ENCODE measurements at regions not wholly inside any gene's neighbourhood (a gene's known extent, or its start where the extent isn't known, plus 50 kb on each side); places are given as distances from the start of the nearest gene placed in this dataset.

DNA sequence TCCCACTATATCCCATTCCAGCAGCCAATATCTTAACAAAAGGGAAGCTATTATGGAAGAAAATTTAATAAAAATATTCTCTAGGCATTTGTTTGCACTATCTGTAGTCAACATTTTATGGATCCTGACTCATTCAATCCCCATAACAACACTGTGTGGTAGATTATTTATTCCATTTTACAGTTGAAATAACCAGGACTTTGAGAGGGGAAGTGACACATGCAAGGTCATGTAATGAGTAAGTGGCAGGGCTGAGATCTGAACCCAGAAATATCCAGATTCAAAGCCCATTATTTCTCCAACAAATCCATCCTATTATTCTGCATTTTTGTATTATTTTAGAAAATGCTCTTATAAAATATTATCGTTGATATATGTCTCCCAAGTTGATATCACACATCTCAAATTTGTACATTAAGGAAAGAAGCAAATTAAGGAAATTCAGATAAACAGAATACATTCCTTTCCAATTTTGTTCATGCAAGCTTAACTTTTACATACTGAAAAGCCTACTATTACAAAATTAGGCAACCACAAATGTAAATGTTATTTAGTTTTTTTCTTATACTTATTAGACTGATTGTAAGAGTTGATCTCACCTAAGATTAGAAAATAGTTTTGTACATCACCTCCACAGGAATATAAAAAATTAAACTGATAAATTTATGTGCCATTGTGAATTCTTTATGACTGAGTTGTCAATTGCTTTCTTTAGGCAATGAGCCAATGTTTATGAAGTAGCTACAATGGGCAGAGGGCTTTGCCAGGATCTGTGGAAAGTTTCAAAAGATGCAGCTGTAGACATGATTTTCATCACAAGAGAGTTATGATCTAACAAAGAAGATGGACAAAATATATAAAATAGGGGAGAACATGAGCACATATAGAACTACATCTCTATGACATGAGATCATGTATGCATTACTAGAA lies 55.1 kb upstream of the E2F7 start:
- Mint-ChIP-seq H3K4me1 (ENCODE audit: low read depth) (no peaks in the 10 kb centered on the region), H3K4me3 (no peak overlapping the region), H3K36me3 (ENCODE audit: low read depth) (no peaks in the 10 kb centered on the region), H3K9me3 (no peaks in the 10 kb centered on the region), H3K27me3 (no peaks in the 10 kb centered on the region), H3K27ac (no peak overlapping the region)
- intact Hi-C loops (cut with micrococcal nuclease), result no loop called here

DNA sequence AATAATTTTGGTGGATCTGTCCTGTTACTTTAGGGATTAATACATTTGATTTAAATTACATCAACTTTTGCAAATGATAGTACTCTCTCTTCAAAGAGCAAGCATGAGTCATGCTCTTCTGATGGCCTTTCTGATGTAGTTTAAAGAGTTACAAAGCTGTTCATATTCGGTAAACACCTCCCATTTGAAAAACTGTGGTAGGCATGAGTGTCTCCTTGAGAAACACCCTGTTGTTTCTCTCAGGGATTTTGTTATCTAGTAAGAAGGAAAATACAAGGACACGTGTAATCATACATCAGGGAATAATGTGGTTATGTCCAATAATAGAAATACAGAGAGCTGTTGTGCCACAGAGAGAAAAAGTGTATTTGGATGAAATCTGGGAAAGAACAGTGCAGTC lies 53.3 kb upstream of the E2F7 start:
- Mint-ChIP-seq H3K27me3 (no peaks in the 10 kb centered on the region), H3K4me3 (no peak overlapping the region), H3K27ac (no peak overlapping the region), H3K9me3 (no peaks in the 10 kb centered on the region), H3K36me3 (ENCODE audit: low read depth) (no peaks in the 10 kb centered on the region), H3K4me1 (ENCODE audit: low read depth) (no peaks in the 10 kb centered on the region)
- intact Hi-C loops (cut with micrococcal nuclease), result no loop called here

DNA sequence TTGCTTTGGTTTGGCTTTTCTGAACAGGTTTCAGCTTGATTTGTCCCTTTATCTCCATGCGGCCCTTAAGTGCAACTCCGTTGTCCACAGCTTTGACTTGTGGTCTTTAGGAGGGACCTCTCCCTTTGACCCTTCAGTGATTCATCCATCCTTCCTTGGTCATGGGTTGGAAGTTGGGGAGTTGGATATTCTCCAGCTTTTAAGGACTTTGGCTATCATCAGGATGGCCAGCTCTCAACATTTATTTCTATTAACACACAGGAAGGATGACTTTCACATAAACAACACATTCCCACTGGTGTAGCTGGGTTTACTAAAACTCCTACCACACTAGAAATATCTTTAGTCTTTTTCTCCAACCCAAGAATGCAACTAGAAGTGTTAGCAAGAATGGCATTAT lies 50.9 kb upstream of the E2F7 start:
- Mint-ChIP-seq H3K9me3 (peaks cover 6% of the 10 kb centered on the region), H3K4me1 (ENCODE audit: low read depth) (no peaks in the 10 kb centered on the region), H3K4me3 (no peak overlapping the region), H3K27ac (no peak overlapping the region), H3K27me3 (no peaks in the 10 kb centered on the region), H3K36me3 (ENCODE audit: low read depth) (no peaks in the 10 kb centered on the region)
- intact Hi-C loops (cut with micrococcal nuclease), result no loop called here

DNA sequence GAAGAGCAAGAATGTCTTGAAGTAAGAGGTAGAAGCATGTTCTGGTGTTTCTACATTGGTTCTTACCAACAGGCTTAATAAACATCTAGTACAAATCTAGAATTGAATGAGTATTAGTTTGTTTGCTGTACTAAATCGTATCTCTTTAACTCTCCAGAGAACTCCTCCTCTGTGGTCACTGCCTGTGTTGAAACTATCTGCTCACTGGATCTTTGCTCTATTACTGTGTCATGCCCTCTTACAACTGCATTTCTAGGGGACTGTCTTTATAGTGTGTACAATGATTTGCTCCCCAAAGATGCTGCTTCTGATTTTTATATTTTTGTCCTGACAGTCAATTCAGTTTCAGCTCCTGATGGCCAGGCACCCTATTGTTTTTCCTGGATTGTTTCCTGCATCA lies 50.1 kb upstream of the E2F7 start:
- H3K4me3 Mint-ChIP-seq, result no peak overlapping the region

More for the DNA sequence above, 50.1 kb upstream of the E2F7 start:
- H3K9me3 Mint-ChIP-seq, result peaks cover 14% of the 10 kb centered on the region
- H3K27me3 Mint-ChIP-seq, result no peaks in the 10 kb centered on the region
- no peaks in the 10 kb centered on the region for H3K36me3 Mint-ChIP-seq (ENCODE audit: low read depth)
- no peaks in the 10 kb centered on the region for H3K4me1 Mint-ChIP-seq (ENCODE audit: low read depth)
- intact Hi-C loops (cut with micrococcal nuclease), result no loop called here
- no peak overlapping the region for H3K27ac Mint-ChIP-seq
